HuH-7 (cell line): ENCODE measurements at regions not wholly inside any gene's neighbourhood (a gene's known extent, or its start where the extent isn't known, plus 50 kb on each side); places are given as distances from the start of the nearest gene placed in this dataset.
"Not testable (repeated sequence)": the region's sequence is repeated elsewhere in the genome, so short reads cannot be mapped to it uniquely, and the experiment has no call there.

ENCODE experiments used
- DNase-seq: peaks from one replicate; pipeline ENCODE4 v3.0.0; 2011; ENCODE audit warnings: low spot score

DNA sequence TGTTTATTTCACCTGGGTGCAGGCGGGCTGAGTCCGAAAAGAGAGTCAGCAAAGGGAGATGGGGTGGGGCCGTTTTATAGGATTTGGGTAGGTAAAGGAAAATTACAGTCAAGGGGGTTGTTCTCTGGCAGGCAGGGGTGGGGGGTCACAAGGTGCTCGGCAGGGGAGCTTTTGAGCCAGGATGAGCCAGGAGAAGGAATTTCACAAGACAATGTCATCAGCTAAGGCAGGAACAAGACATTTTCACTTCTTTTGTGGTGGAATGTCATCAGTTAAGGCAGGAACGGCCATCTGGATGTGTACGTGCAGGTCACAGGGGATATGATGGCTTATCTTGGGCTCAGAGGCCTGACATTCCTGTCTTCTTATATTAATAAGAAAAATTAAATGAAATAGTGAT, 115.8 kb upstream of the KCNJ3 start:
- DNase-seq: not testable (repeated sequence)

DNA sequence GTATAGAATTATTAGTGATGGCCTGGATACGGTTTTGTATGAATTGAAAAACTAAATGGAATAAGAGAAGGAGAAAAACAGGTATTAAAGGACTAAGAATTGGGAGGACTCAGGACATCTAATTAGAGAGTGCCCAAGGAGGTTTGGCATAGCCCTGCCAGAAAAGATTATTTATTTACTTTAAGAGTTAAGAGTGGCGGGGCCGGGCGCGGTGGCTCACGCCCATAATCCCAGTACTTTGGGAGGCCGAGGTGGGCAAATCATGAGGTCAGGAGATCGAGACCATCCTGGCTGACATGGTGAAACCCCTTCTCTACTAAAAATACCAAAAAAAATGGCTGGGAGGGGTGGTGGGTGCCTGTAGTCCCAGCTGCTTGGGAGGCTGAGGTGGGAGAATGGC, 115.2 kb upstream of the KCNJ3 start:
- DNase-seq: not testable (repeated sequence)

DNA sequence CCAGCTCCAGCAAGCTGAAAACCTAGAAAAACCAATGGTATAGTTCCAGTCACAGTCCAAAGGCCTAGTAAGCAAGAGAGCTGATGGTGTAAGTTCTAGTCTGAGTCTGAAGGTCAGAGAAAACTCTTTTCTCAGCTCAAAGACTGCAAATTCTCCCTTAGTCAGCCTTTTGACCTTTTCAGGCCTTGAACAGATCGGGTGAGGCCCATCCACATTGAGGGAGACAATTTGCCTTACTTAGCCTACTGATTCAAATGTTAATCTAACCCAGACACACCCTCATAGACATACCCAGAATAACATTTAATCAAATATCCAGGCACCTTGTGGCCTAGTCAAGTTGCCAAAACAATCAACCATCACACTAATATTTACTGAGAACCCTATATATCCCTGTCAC, 110.8 kb upstream of the KCNJ3 start:
- no peak for DNase-seq

DNA sequence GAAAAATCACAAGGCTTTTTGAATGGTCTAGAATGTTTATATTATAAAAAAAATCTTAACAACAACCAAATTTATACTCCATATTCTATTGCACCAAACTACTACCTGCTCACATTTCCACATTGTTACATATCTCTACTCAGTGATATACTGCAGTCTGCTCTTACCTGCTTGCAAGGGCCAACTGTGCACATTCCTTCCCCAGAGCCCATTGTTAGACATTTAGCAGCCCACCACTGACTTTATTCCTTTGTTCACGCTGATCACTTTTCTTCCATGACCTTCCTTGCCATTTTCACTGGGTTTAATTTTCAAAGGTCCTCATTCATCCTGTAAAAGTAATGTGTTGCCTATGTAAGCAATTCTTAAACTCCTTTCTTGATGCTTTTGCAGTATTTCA, 109.7 kb upstream of the KCNJ3 start:
- no peak for DNase-seq

GRCh38 chr2:154589514-154589913, 109.0 kb upstream of the KCNJ3 start:
- DNase-seq: no peak

- DNase-seq: no peak
These were observed 107.1 kb upstream of the KCNJ3 start for GRCh38 chr2:154591294-154591820.

GRCh38 chr2:154599189-154599588, 99.3 kb upstream of the KCNJ3 start:
- no peak for DNase-seq

DNA sequence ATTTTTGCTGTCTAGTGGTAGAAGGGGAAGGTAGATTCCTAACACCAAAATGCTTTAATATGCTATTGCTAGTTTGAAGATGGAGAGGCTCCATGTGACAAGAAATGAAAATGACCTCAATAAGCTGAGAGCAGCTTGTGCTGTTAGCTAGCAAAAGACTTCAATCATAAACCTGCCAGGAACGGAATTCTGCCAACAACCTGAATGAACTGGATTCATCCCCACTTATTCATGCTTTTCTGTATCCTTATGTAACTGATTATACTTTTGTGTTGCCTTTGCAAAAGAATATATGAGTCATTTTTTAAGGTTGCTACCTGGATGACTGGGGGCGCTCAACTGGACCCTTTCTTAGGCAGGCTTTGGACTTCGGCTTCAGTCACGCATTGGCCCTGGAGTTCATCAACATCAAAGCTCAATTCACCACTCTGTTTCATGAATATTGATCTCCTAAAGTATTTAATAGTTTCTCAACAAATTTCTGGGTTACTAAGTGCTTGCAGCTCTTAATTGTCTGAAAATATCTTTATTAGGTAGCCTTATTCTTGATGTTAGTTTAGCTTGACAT, 97.5 kb upstream of the KCNJ3 start:
- no peak for DNase-seq

DNA sequence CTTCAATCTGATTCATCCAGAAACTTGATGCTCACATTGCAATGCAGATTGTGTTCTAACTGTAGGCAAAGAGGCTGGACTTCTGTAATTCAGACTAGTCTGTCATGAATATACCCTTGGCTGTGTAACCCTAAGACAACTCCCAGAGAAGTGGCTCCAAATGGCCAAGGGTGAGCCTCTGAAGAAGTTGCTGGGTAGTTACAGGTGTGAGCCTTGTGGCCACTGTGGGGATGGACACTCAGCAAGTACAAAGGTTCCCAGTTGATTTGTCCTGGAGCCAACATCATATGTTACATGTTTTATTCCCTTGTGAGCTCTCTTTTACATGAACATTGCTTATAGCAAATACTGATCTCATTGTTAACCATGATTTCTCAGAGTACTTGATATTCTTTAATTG, 94.8 kb upstream of the KCNJ3 start:
- DNase-seq: peak; percentile 10

DNA sequence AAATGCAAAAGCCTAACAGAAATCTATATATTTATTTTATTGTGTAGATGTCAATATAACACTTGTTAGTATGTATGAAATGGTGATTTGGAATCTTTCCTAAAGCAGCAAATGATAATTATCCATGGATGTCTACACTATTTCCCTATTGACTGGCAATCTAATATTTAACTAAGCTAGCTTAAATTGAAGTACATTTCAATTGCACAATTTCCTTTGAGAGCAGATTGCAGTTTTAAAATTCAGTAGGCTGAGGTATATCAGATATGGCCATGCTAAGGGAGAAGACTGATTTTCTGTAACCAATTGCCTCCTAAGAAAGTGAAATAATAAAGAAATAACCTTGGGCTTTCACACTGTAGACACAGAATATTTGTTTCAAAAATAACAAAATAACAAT, 90.1 kb upstream of the KCNJ3 start:
- DNase-seq: no peak

DNA sequence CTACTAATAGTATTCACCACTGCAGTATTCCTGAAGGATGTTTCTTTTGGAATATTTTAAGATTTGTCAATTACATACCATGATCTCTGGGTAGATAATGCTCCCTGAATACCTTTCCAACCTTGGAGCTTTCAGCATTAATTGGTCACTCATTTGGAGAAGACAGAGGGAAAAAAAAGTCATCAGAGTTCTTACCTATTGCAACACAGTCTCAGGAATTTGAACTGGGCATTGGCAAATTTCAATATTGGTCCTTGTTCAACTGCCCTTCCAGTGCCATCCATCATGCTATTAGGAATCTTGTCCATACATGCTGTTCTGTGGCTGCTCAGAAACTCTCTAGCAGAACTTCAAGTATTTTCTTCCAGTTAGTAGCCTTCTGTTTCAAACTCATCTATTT, 83.6 kb upstream of the KCNJ3 start:
- DNase-seq: no peak

DNA sequence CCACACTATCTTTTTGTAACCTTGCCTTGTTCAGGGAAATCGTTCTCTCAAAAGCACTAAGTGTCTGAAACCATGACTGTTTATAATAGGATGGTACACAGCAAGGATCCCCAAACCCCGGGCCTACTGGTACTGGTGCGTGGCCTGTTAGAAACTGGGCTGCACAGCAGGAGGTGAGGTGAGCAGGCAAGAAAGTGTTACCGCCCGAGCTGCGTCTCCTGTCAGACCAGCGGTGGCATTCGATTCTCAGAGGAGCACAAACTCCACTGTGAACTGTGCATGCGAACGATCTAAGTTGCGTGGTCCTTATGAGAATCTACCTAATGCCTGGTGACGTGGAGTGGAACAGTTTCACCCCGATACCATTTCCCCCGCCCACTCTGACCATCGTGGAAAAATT, 81.8 kb upstream of the KCNJ3 start:
- no peak for DNase-seq

DNA sequence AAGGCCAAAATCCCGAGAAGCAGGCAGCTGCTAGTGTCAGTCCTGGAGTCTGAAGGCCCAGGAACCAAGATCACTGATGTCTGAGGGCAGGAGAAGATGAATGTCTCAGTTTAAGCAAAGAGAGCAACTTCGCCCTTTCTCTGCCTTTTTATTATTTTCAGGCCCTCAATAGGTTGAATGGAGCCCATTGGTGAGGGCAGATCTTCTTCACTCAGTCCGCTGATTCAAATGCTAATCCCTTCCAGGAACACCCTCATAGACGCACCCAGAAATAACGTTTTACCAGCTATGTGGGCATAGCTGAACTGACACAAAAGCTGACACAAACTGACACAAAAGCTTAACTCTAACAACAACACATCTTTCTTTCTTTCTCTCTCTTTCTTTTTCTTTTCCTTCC, 78.0 kb upstream of the KCNJ3 start:
- no peak for DNase-seq

DNA sequence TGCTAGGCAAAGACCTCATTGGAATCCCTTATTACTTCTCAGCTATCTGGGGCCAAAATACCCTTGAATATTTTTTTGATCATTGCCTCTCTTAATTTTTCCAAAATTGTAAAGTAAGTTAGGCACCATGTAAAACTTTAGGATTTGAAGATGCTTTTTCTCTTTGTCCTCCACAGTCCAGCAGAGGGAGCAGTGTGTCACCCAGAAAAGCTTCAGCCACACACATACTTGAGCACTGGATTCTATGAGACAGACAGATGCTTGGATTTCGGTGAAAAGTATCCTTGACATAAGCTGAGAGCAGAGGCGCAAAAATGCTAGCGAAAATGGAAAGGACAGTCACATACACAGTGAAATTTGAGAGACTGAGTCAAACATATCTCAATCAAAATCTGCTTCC, 74.7 kb upstream of the KCNJ3 start:
- DNase-seq: peak; percentile 30

DNA sequence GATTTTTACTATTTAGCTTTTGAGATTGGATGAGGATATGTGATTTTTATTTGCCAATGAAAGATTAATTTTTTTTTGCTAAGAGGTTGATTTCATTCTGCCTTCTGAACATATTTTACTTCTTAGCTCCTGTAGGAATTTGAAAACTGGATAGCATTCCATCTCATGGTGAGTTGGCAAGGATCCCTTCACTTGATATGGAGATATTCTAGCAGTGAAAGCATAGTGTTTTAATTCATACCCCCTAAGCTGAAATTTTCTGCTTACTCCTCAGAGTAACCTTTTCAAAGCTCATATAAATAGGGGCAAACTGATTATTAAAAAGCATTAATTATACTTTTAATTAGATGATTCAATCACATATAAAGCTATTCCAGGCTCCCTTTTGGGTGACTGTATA, 61.0 kb upstream of the KCNJ3 start:
- no peak for DNase-seq

GRCh38 chr2:154638783-154639182, 59.7 kb upstream of the KCNJ3 start:
- DNase-seq: no peak

- no peak for DNase-seq
These were observed 58.5 kb upstream of the KCNJ3 start for GRCh38 chr2:154640000-154640399.
